DND-41 (cell line): ENCODE measurements at regions not wholly inside any gene's neighbourhood (a gene's known extent, or its start where the extent isn't known, plus 50 kb on each side); places are given as distances from the start of the nearest gene placed in this dataset.

ENCODE experiments used
- ATAC-seq: fragments of 200-7000 bp; cut with Tn5 transposase; 3 replicates; pipeline ENCODE4 v1.9.1; 2021; ENCODE audit warnings: low read depth; ENCODE audit not compliant: insufficient read depth
- DNase-seq: peaks from one replicate; pipeline ENCODE4 v3.0.0-alpha.2; 2020
- H2AFZ ChIP-seq: 2 replicates; pipeline ENCODE4 v1.6.0; 2012; ENCODE audit warnings: low read depth, low read length
- H3K27ac ChIP-seq: 2 replicates; pipeline ENCODE4 v1.5.1; 2012; ENCODE audit warnings: low read length, inconsistent platforms
- H3K27me3 ChIP-seq: fragments of 200-600 bp; sonication (generic); 2 replicates; pipeline ENCODE4 v1.6.0; 2012; ENCODE audit warnings: low read length, mild to moderate bottlenecking, inconsistent platforms; ENCODE audit not compliant: insufficient read depth, poor library complexity
- H3K36me3 ChIP-seq: 2 replicates; pipeline ENCODE4 v1.5.1; 2012; ENCODE audit warnings: low read length, inconsistent platforms; ENCODE audit not compliant: insufficient read depth
- H3K4me1 ChIP-seq: 2 replicates; pipeline ENCODE4 v1.5.1; 2012; ENCODE audit warnings: mild to moderate bottlenecking, low read length; ENCODE audit not compliant: insufficient read depth
- H3K4me2 ChIP-seq: 2 replicates; pipeline ENCODE4 v1.6.0; 2012; ENCODE audit warnings: mild to moderate bottlenecking, moderate library complexity, low read length, inconsistent platforms; ENCODE audit not compliant: insufficient read depth
- H3K4me3 ChIP-seq, 2 experiments: fragments of 200-600 bp in 1 of 2; shearing (Covaris generic) in 1 of 2; 2 replicates each; pipeline ENCODE4 v1.5.1; 2012 to 2016; ENCODE audit warnings: inconsistent platforms in 2 of 2, low read length in 2 of 2, mild to moderate bottlenecking in 2 of 2, low read depth in 1 of 2, moderate library complexity in 1 of 2
- H3K79me2 ChIP-seq: 2 replicates; pipeline ENCODE4 v1.6.0; 2012; ENCODE audit warnings: low read length, inconsistent platforms; ENCODE audit not compliant: insufficient read depth
- H3K9ac ChIP-seq: 2 replicates; pipeline ENCODE4 v1.6.0; 2012; ENCODE audit warnings: low read depth, mild to moderate bottlenecking, inconsistent platforms, low read length, moderate library complexity
- H3K9me3 ChIP-seq: 2 replicates; pipeline ENCODE4 v1.5.1; 2012; ENCODE audit warnings: low read length, moderate library complexity, mild to moderate bottlenecking, inconsistent platforms; ENCODE audit not compliant: insufficient read depth, severe bottlenecking
- H4K20me1 ChIP-seq: 2 replicates; pipeline ENCODE4 v1.6.0; 2012; ENCODE audit warnings: low read length; ENCODE audit not compliant: insufficient read depth
- EZH2 ChIP-seq: IDR thresholded peaks from 3 replicates; pipeline ENCODE4 v1.6.1; 2012; ENCODE audit warnings: borderline replicate concordance, low read depth, mild to moderate bottlenecking, moderate library complexity, low read length, inconsistent platforms; ENCODE audit not compliant: severe bottlenecking
- TF ChIP-seq, protein P1 (sequence below): IDR thresholded peaks from 2 replicates; pipeline ENCODE4 v1.5.1; 2012; ENCODE audit warnings: borderline replicate concordance, low read length, moderate library complexity, mild to moderate bottlenecking; ENCODE audit not compliant: poor library complexity, severe bottlenecking; ENCODE audit errors: extremely low read depth

DNA sequence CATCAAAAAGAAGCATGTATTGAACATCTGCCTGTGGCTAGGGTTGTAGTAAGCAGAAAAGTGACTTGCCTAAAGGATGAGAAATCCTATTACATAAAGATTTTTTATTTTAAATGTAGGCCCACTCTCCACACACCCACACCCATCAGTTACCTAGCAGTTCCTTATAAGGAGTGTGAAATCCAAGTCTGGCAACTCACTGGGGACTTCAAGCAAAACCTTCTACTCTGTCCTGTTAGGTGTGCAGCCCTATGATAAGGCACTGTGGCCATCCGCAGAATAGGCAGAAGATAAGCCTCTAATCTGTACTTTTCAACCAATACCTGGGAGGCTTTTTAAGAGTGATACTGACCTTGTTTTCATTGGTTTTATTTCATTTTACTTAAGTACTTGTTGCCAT lies 52.7 kb upstream of the TJP1 start:
- no peaks in the 10 kb centered on the region for H3K9me3 ChIP-seq
- H4K20me1 ChIP-seq, result no peaks in the 10 kb centered on the region
- H2AFZ ChIP-seq, result no peak overlapping the region
- H3K27me3 ChIP-seq, result peaks cover 5% of the 10 kb centered on the region
- H3K27ac ChIP-seq, result no peak overlapping the region
- no peaks in the 10 kb centered on the region for H3K36me3 ChIP-seq
- no peaks in the 10 kb centered on the region for H3K79me2 ChIP-seq
- H3K4me2 ChIP-seq, result no peak overlapping the region
- no peak overlapping the region for H3K9ac ChIP-seq
- ATAC-seq, result no peak
- H3K4me3 ChIP-seq, result no peak overlapping the region
- no peak for DNase-seq
- no peaks in the 10 kb centered on the region for H3K4me1 ChIP-seq
- TF ChIP-seq, protein P1, sequence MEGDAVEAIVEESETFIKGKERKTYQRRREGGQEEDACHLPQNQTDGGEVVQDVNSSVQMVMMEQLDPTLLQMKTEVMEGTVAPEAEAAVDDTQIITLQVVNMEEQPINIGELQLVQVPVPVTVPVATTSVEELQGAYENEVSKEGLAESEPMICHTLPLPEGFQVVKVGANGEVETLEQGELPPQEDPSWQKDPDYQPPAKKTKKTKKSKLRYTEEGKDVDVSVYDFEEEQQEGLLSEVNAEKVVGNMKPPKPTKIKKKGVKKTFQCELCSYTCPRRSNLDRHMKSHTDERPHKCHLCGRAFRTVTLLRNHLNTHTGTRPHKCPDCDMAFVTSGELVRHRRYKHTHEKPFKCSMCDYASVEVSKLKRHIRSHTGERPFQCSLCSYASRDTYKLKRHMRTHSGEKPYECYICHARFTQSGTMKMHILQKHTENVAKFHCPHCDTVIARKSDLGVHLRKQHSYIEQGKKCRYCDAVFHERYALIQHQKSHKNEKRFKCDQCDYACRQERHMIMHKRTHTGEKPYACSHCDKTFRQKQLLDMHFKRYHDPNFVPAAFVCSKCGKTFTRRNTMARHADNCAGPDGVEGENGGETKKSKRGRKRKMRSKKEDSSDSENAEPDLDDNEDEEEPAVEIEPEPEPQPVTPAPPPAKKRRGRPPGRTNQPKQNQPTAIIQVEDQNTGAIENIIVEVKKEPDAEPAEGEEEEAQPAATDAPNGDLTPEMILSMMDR, result no peak
- no peak for TF ChIP-seq EZH2

DNA sequence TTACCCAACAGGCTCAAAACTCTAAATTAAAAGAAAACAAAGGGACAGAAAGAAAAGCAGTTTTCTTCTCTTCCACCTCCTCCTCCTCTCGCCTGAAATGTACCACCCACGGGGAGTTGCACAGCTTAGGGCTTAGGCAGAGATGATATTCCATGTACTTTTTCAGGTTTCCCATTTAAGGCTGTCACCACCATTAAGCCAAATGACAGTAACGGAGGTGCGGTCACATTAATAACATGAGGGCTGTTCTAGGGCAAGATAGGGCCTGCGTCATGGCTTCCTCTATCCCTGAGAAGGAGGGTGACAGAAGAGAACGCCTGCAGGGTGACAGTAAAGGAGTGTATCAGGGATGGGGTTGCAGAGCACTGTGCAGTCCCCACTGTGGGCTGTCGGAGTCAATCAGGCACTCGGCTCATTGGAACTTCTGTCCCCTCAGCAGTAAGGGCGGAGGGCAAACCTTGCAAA lies 51.7 kb upstream of the TJP1 start:
- no peaks in the 10 kb centered on the region for H3K9me3 ChIP-seq
- no peak overlapping the region for H3K27ac ChIP-seq
- H4K20me1 ChIP-seq, result no peaks in the 10 kb centered on the region
- peaks cover 5% of the 10 kb centered on the region for H3K27me3 ChIP-seq
- DNase-seq (no peak), ATAC-seq (no peak)
- H3K4me1 ChIP-seq, result no peaks in the 10 kb centered on the region
- H3K4me3 ChIP-seq, result no peak overlapping the region
- no peaks in the 10 kb centered on the region for H3K36me3 ChIP-seq
- no peak overlapping the region for H3K9ac ChIP-seq
- no peaks in the 10 kb centered on the region for H3K79me2 ChIP-seq
- TF ChIP-seq, protein P1, result no peak
- TF ChIP-seq EZH2, result no peak
- no peak overlapping the region for H3K4me2 ChIP-seq
- no peak overlapping the region for H2AFZ ChIP-seq

DNA sequence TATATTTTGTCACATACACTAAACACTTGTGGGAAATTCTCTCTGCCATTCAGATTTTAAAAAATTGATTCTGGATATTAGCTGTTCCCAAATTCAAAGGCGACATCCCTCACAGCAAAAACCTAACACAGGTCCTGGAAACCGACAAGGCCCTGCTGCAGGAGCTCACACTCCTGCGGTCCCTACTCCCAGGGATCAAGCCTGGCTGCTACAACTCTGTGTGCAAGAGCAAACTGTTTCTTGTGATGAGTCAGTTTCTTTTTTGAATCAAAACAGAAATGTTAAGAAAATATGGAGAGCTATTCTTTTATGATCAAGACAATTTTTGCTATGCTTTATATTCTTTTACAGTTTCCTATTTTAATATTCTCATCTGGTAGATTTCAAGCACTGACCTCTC lies 51.0 kb upstream of the TJP1 start:
- Histone ChIP-seq H3K36me3 (no peaks in the 10 kb centered on the region), H2AFZ (no peak overlapping the region), H3K9ac (no peak overlapping the region), H4K20me1 (no peaks in the 10 kb centered on the region), H3K9me3 (no peaks in the 10 kb centered on the region), H3K4me1 (no peaks in the 10 kb centered on the region), H3K4me3 (no peak overlapping the region), H3K4me2 (no peak overlapping the region), H3K79me2 (no peaks in the 10 kb centered on the region), H3K27me3 (peaks cover 5% of the 10 kb centered on the region), H3K27ac (no peak overlapping the region)
- no peak for ATAC-seq
- DNase-seq, result no peak
- no peak for TF ChIP-seq EZH2
- TF ChIP-seq, protein P1, result no peak

DNA sequence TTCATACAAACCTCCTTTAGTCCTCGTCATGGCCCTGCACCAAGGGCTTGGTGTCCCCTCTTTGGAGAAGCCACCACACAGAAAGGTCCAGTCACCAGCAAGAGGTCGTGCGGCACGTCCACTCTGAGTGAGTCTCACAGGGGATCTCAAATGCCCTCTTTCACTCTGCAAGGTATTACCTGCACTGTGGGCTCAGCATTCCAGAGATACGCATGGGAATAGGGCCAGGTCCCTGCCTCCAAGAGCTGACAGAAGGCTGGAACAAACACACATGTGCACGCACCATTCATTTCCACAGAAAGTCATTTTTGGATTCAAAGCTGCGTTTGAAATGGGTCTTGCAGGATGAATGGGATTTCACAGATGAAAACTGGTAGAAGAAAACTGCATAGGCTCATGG lies 50.4 kb upstream of the TJP1 start:
- no peak overlapping the region for H3K4me2 ChIP-seq
- H3K27me3 ChIP-seq, result peaks cover 5% of the 10 kb centered on the region
- TF ChIP-seq, protein P1, result no peak
- no peak for TF ChIP-seq EZH2
- no peak for DNase-seq
- no peak for ATAC-seq
- H3K36me3 ChIP-seq, result no peaks in the 10 kb centered on the region
- no peak overlapping the region for H3K27ac ChIP-seq
- no peaks in the 10 kb centered on the region for H4K20me1 ChIP-seq
- no peaks in the 10 kb centered on the region for H3K4me1 ChIP-seq
- no peaks in the 10 kb centered on the region for H3K79me2 ChIP-seq
- no peak overlapping the region for H2AFZ ChIP-seq
- H3K4me3 ChIP-seq, result no peak overlapping the region
- H3K9me3 ChIP-seq, result no peaks in the 10 kb centered on the region
- no peak overlapping the region for H3K9ac ChIP-seq
